Ishikawa (cell line): ENCODE measurements at regions not wholly inside any gene's neighbourhood (a gene's known extent, or its start where the extent isn't known, plus 50 kb on each side); places are given as distances from the start of the nearest gene placed in this dataset.

ENCODE experiments used
- CEBPB ChIP-seq: IDR thresholded peaks from 2 replicates; pipeline ENCODE4 v1.6.1; 2012
- CREB1 ChIP-seq: IDR thresholded peaks from 2 replicates; pipeline ENCODE4 v1.6.1; 2012; ENCODE audit warnings: low read depth
- EGR1 ChIP-seq: IDR thresholded peaks from 2 replicates; pipeline ENCODE4 v1.6.1; 2012
- EP300 ChIP-seq: IDR thresholded peaks from 2 replicates; pipeline ENCODE4 v1.6.1; 2012; ENCODE audit warnings: borderline replicate concordance
- MAX ChIP-seq: IDR thresholded peaks from 2 replicates; pipeline ENCODE4 v1.6.1; 2012
- NFIC ChIP-seq: IDR thresholded peaks from 2 replicates; pipeline ENCODE4 v1.6.1; 2012
- RAD21 ChIP-seq: IDR thresholded peaks from 2 replicates; pipeline ENCODE4 v1.6.1; 2012; ENCODE audit warnings: low read depth
- TAF1 ChIP-seq: IDR thresholded peaks from 2 replicates; pipeline ENCODE4 v1.6.1; 2012; ENCODE audit warnings: low read depth, mild to moderate bottlenecking
- TEAD4 ChIP-seq: IDR thresholded peaks from 2 replicates; pipeline ENCODE4 v1.6.1; 2012
- USF1 ChIP-seq: IDR thresholded peaks from 2 replicates; pipeline ENCODE4 v1.6.1; 2012
- YY1 ChIP-seq: IDR thresholded peaks from 2 replicates; pipeline ENCODE4 v1.6.1; 2012; ENCODE audit warnings: low read depth
- ZBTB7A ChIP-seq: IDR thresholded peaks from 2 replicates; pipeline ENCODE4 v1.6.1; 2012; ENCODE audit warnings: low read depth
- TF ChIP-seq, protein P1 (sequence below): IDR thresholded peaks from 2 replicates; pipeline ENCODE4 v1.6.1; 2012; ENCODE audit warnings: low read depth, mild to moderate bottlenecking

- TF ChIP-seq MAX (no peak), YY1 (no peak), RAD21 (no peak), NFIC (no peak), CEBPB (no peak), EP300 (no peak), CREB1 (no peak), TAF1 (no peak), ZBTB7A (no peak), TEAD4 (no peak), EGR1 (no peak), USF1 (no peak)
- TF ChIP-seq, protein P1, sequence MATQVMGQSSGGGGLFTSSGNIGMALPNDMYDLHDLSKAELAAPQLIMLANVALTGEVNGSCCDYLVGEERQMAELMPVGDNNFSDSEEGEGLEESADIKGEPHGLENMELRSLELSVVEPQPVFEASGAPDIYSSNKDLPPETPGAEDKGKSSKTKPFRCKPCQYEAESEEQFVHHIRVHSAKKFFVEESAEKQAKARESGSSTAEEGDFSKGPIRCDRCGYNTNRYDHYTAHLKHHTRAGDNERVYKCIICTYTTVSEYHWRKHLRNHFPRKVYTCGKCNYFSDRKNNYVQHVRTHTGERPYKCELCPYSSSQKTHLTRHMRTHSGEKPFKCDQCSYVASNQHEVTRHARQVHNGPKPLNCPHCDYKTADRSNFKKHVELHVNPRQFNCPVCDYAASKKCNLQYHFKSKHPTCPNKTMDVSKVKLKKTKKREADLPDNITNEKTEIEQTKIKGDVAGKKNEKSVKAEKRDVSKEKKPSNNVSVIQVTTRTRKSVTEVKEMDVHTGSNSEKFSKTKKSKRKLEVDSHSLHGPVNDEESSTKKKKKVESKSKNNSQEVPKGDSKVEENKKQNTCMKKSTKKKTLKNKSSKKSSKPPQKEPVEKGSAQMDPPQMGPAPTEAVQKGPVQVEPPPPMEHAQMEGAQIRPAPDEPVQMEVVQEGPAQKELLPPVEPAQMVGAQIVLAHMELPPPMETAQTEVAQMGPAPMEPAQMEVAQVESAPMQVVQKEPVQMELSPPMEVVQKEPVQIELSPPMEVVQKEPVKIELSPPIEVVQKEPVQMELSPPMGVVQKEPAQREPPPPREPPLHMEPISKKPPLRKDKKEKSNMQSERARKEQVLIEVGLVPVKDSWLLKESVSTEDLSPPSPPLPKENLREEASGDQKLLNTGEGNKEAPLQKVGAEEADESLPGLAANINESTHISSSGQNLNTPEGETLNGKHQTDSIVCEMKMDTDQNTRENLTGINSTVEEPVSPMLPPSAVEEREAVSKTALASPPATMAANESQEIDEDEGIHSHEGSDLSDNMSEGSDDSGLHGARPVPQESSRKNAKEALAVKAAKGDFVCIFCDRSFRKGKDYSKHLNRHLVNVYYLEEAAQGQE = no peak
Measured at GRCh38 chr21:31482460-31482859, 138.4 kb upstream of the TIAM1 start.
